ENCODE measurements at regions not wholly inside any gene's neighbourhood (a gene's known extent, or its start where the extent isn't known, plus 50 kb on each side); places are given as distances from the start of the nearest gene placed in this dataset.

- Histone ChIP-seq H3K9me1 (replicated peaks; ENCODE audit: control insufficient read depth, extremely low read depth, insufficient read depth, low read length) (no peaks in the 10 kb centered on the region), H3K27ac (ENCODE audit: insufficient read depth, low read depth, low read length) (no peak overlapping the region), H3K4me3 (replicated peaks in 1 of 3; ENCODE audit: insufficient read depth in 1 of 3, low read depth in 1 of 3, low read length in 3 of 3) (no peak overlapping the region), H3K27me3 (ENCODE audit: control insufficient read depth in 2 of 2, insufficient read depth in 2 of 2, low read length in 2 of 2) (no peaks in the 10 kb centered on the region), H3K4me1 (ENCODE audit: control insufficient read depth, extremely low read depth, insufficient read depth, low read length) (no peaks in the 10 kb centered on the region), H3K4me2 (ENCODE audit: insufficient read depth, low read length) (no peak overlapping the region), H4K20me1 (replicated peaks; ENCODE audit: control insufficient read depth, extremely low read depth, insufficient read depth, low read length) (no peaks in the 10 kb centered on the region), H2AFZ (ENCODE audit: low read depth, low read length) (no peak overlapping the region), H3K9ac (replicated peaks; ENCODE audit: extremely low read depth, insufficient read depth, low read length) (no peak overlapping the region), H3K9me3 (replicated peaks; ENCODE audit: control insufficient read depth, insufficient read depth, low read length) (no peaks in the 10 kb centered on the region), H3K36me3 (ENCODE audit: control insufficient read depth in 2 of 2, extremely low read depth in 1 of 2, insufficient read depth in 2 of 2, low read length in 2 of 2) (no peaks in the 10 kb centered on the region), H3K79me2 (ENCODE audit: control insufficient read depth, insufficient read depth, low read length) (no peaks in the 10 kb centered on the region)
- no TSS peak for BruUV-seq (replicated peaks)
- ChIA-PET POLR2A (no interaction called here), CTCF (no interaction called here)
- dilution Hi-C loops (cut with MboI; ENCODE audit: extremely low pct_ligation_motif_present, low sequenced_read_pairs): no loop called here
- intact Hi-C loops (cut with micrococcal nuclease): no loop called here
- FAIRE-seq (no peak), DNase-seq (ENCODE audit: low read depth, low spot score) (no peak)
- TF ChIP-seq MYC (IDR thresholded peaks at IDR 0.05; ENCODE audit: low read depth, low read length) (no peak), JUN (IDR thresholded peaks at IDR 0.05; ENCODE audit: borderline replicate concordance, insufficient read depth, insufficient read length, low read depth) (no peak), EZH2 (IDR thresholded peaks at IDR 0.05; ENCODE audit: borderline replicate concordance, low read depth, low read length, severe bottlenecking) (no peak), MAX (IDR thresholded peaks at IDR 0.05; ENCODE audit: insufficient read depth, insufficient read length) (no peak), GATA2 (IDR thresholded peaks at IDR 0.05; ENCODE audit: insufficient read depth, insufficient read length, low read depth, low read length) (no peak)
Observed at GRCh38 chr3:177563243-177563780, 366.0 kb upstream of the TBL1XR1 start.

GRCh38 chr3:177563792-177564191 is 366.5 kb upstream of the TBL1XR1 start:
- Histone ChIP-seq H3K9ac (replicated peaks; ENCODE audit: extremely low read depth, insufficient read depth, low read length) (no peak overlapping the region), H3K79me2 (ENCODE audit: control insufficient read depth, insufficient read depth, low read length) (no peaks in the 10 kb centered on the region), H3K4me2 (ENCODE audit: insufficient read depth, low read length) (no peak overlapping the region), H3K36me3 (ENCODE audit: control insufficient read depth in 2 of 2, extremely low read depth in 1 of 2, insufficient read depth in 2 of 2, low read length in 2 of 2) (no peaks in the 10 kb centered on the region), H3K4me3 (replicated peaks in 1 of 3; ENCODE audit: insufficient read depth in 1 of 3, low read depth in 1 of 3, low read length in 3 of 3) (no peak overlapping the region), H3K9me1 (replicated peaks; ENCODE audit: control insufficient read depth, extremely low read depth, insufficient read depth, low read length) (no peaks in the 10 kb centered on the region), H2AFZ (ENCODE audit: low read depth, low read length) (no peak overlapping the region), H3K27me3 (ENCODE audit: control insufficient read depth in 2 of 2, insufficient read depth in 2 of 2, low read length in 2 of 2) (no peaks in the 10 kb centered on the region), H3K9me3 (replicated peaks; ENCODE audit: control insufficient read depth, insufficient read depth, low read length) (no peaks in the 10 kb centered on the region), H4K20me1 (replicated peaks; ENCODE audit: control insufficient read depth, extremely low read depth, insufficient read depth, low read length) (no peaks in the 10 kb centered on the region), H3K27ac (ENCODE audit: insufficient read depth, low read depth, low read length) (no peak overlapping the region), H3K4me1 (ENCODE audit: control insufficient read depth, extremely low read depth, insufficient read depth, low read length) (no peaks in the 10 kb centered on the region)
- BruUV-seq (replicated peaks): no TSS peak
- no peak for FAIRE-seq
- DNase-seq (ENCODE audit: low read depth, low spot score): no peak
- POLR2A ChIA-PET: no interaction called here
- TF ChIP-seq JUN (IDR thresholded peaks at IDR 0.05; ENCODE audit: borderline replicate concordance, insufficient read depth, insufficient read length, low read depth) (no peak), EZH2 (IDR thresholded peaks at IDR 0.05; ENCODE audit: borderline replicate concordance, low read depth, low read length, severe bottlenecking) (no peak), MAX (IDR thresholded peaks at IDR 0.05; ENCODE audit: insufficient read depth, insufficient read length) (no peak), FOS (IDR thresholded peaks at IDR 0.05; ENCODE audit: borderline replicate concordance, insufficient read depth, low read length) (no peak), POLR2A (IDR thresholded peaks at IDR 0.05; ENCODE audit: low read depth, low read length) (no peak), CTCF (IDR thresholded peaks at IDR 0.05; ENCODE audit: extremely low read depth in 1 of 2, insufficient read depth in 1 of 2, low read depth in 1 of 2, low read length in 2 of 2) (no peak)
- intact Hi-C loops (cut with micrococcal nuclease) (no loop called here), dilution Hi-C loops (cut with MboI; ENCODE audit: extremely low pct_ligation_motif_present, low sequenced_read_pairs) (no loop called here)
- CTCF ChIA-PET: interaction anchor here (1.5 kb wide), 2 partner anchors 10 to 427 kb away, joined by 3 read pairs; no protein-coding TSS in a partner anchor
